Superior temporal gyrus (tissue), 1 donor: ENCODE measurements at regions not wholly inside any gene's neighbourhood (a gene's known extent, or its start where the extent isn't known, plus 50 kb on each side); places are given as distances from the start of the nearest gene placed in this dataset.

Experiments used
- DNase-seq: peaks from one replicate; pipeline ENCODE4 v3.0.0-alpha.2; 2016; ENCODE audit errors: extremely low spot score

GRCh38 chr3:82093641-82094040 lies 332.2 kb upstream of the GBE1 start:
- no peak for DNase-seq

DNA sequence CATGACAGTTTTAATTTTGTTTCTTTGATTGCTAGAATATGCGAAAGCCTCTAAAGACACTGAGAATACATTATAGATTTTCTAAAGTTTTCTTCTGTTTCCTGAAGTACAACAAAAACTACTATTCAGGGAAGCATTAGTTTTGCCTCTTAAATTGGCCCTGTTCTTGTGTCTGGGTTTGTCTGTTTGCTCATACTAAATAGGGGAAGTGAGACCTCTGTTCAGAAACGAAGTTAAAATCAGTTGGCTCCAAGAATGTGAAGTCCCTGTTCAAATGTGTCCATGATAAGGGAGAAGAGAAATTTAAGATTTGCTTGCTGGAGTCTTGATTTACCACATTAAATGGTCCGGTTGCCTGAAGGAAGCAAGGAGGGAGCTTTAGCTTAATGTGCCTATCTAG lies 327.3 kb upstream of the GBE1 start:
- no peak for DNase-seq

- DNase-seq: no peak
These were observed 326.5 kb upstream of the GBE1 start for GRCh38 chr3:82087958-82088357.

- no peak for DNase-seq
These were observed 324.5 kb upstream of the GBE1 start for GRCh38 chr3:82085851-82086475.

DNA sequence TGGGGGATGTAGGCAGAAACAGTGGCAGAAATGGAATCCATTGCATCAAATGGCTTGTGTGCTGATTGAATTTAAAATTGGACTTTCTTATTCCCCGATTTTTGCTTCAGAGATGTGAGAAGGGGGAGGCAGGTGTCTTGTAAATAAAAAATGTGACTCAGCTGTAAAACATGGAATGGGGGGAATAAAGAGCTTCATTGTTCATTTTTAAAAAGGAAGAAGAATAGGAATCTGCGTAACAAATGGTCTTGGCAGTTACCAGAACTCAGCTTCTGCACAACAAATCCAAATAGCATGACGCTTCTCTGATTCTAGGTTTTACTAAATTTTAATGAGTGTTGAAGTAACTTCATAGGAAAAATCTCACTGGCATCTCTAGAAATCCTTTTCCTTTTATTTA lies 323.9 kb upstream of the GBE1 start:
- no peak for DNase-seq

DNA sequence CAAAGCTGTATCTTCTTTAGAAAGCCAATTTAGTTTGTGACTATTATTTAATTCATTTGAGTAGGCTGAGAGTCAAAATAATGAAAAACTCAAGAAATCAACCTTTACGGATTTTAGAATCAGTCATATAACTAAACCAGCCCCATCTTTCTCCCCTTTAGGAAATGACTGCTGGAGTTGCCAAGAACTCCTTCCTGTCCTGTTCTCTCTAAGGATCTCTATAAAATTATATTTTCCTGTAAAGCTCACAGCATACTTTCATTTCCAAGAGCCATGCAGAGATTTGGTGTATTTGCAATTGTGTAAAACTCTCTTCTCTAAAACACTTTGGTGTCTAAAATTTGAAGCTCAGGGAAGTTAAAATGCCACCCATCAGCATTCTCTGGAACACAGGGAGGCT lies 323.4 kb upstream of the GBE1 start:
- no peak for DNase-seq

DNA sequence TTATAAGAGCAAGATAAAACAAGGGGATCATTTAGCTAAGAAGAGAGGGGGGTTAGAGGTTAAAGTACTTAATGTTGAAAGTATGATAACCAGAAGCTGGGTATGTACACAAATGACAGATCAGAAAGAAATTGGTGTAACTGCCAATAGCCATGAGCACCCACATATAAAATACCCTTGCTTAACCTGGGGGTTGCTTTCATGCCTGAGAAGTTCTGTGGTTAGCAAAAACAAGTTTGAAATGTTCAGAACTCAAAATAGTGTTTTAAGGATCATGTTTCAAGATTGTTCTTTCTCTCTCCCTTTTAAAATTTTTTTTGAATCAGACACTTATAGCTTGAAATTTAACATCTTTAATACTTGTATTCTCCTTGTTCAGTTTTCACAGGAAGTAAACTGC lies 321.4 kb upstream of the GBE1 start:
- DNase-seq: no peak

DNA sequence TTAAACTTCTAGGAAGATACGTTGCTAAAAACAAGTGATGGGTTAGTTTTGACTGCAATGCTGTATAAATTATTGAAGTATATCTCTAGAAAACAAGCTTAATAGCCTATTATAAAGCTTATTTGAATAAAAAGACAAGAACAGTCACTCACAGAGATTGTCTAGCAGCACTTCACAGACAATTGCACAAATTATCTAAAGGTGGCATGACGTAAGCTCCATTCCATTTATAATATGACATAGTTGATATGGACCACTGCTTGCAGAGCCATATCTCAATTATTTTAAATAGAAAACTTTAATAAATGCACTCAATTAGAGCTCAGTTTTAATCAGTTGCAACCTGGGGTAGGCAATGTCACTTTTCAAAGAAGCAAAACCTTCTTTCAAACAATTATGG lies 319.9 kb upstream of the GBE1 start:
- DNase-seq: no peak

GRCh38 chr3:82080792-82081191 lies 319.3 kb upstream of the GBE1 start:
- no peak for DNase-seq

GRCh38 chr3:82080261-82080660 lies 318.8 kb upstream of the GBE1 start:
- no peak for DNase-seq

DNA sequence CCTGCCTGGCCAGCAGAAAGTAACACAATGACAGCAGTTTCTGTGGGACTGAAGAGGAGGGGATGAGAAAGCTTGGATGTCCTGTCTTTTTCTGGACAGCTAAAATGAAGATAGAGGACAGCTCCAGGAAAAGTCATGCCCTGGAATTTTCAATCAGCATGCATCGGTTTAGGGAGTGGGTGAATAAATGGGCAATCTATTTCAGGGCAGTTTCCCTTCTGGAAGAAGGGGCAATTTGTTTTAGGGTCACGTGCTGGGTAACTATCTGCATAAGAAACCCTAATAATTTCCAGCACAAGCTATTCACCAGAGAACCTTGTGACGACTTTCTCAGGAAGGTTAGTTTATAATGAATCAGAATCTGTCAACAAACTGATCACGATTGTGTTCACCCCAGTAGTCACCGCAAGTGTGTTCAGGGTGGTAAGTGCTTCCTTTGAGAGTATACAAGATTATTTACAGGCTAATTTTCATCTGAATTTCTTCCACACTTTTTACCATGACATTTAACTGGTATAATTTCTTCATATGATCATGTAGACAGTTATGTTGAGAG lies 318.0 kb upstream of the GBE1 start:
- no peak for DNase-seq

- DNase-seq: no peak
These were observed 316.8 kb upstream of the GBE1 start for GRCh38 chr3:82078246-82078645.

- DNase-seq: no peak
These were observed 306.0 kb upstream of the GBE1 start for GRCh38 chr3:82067420-82067819.

GRCh38 chr3:82058809-82059208 lies 297.4 kb upstream of the GBE1 start:
- no peak for DNase-seq

GRCh38 chr3:82055792-82056191 lies 294.3 kb upstream of the GBE1 start:
- DNase-seq: no peak

- DNase-seq: no peak
These were observed 293.4 kb upstream of the GBE1 start for GRCh38 chr3:82054849-82055248.

DNA sequence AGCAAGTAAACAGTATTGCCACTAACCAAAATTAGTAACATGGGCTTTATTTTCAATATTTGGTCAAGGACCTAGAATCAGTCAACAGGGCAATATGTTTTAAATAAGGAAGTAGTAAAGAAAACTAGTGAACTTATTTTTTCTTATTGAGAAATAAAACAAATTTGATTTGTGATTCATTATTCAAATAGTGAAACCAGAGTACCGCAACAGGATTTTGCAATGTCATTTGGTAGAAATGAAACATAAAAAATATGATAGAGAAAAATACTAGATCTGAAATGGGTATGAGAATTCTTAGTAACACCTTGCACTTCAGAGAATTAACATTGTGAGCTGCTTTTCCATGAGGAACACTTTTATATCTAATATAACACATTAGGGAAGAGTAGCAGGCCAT lies 291.8 kb upstream of the GBE1 start:
- DNase-seq: no peak

DNA sequence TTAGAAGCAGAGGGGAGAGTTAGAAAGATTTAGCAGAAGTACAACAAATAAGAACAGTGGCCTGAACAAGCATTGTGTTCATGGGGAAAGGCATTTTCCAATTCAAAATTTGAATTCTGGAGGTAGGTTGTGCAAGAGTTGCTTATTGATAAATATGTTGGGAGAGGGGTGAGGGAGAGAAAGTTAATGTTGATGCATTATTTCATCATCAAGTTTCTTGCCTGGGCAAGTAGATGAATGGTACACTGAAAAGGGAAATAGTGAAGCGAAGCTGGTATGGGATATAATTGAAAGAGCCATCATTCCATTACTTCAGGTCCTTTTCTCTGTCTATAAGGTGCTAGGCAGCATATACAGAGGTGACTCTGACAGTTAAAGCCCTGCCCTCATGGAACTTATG lies 288.9 kb upstream of the GBE1 start:
- DNase-seq: no peak

GRCh38 chr3:82048711-82049110 lies 287.3 kb upstream of the GBE1 start:
- DNase-seq: no peak

- no peak for DNase-seq
These were observed 283.7 kb upstream of the GBE1 start for GRCh38 chr3:82044930-82045705.

GRCh38 chr3:82038556-82038955 lies 277.1 kb upstream of the GBE1 start:
- DNase-seq: no peak

DNA sequence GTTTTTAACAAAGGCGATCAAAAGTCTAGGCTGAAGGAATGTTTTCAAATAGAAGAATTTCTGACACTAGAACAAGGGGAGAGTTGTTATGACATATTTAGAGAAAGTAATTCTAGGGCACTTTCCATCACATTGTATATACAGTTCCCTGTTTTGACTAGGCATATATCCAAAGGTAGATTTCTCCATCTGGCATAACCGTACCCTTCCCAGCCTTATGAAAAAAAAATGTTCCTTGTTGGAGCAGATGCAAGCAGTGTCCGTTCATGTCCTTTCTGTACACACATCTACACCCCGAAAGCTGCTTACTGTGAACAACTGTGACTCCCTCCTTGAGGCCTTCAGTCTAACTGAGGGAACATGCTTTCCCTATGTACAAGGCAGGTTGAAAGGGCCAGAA lies 271.7 kb upstream of the GBE1 start:
- DNase-seq: peak; percentile 20

DNA sequence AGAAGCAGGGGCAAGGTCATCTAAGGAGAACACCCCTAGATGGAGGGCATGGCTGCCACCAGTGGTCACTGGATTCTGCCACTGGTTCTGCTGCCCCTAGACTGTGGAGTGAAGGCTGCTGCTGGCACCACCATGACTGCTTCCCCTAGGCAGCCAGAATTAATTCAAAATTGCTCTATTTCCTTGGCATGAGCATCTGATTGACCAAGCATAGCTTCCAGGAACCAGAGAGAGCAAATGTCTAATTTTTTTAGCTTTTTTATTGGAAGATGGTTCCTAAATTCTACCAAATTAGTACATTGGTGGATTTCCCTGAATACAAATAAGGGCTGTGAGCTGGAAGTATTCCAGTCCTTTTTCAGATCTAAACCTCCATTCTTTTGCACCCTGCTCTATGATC lies 270.2 kb upstream of the GBE1 start:
- DNase-seq: no peak
